ENCODE measurements at regions not wholly inside any gene's neighbourhood (a gene's known extent, or its start where the extent isn't known, plus 50 kb on each side); places are given as distances from the start of the nearest gene placed in this dataset.
"Not testable (repeated sequence)": the region's sequence is repeated elsewhere in the genome, so short reads cannot be mapped to it uniquely, and the experiment has no call there.

- Histone ChIP-seq H3K4me1 (ENCODE audit: control insufficient read depth, insufficient read depth, low read length) (peaks cover 9% of the 10 kb centered on the region), H3K4me3 (ENCODE audit: low read length) (no peak overlapping the region), H3K4me2 (ENCODE audit: low read length) (peak overlapping the region; percentile 6), H3K36me3 (ENCODE audit: insufficient read depth, low read length) (no peaks in the 10 kb centered on the region), H3K9me3 (replicated peaks; ENCODE audit: low read length) (no peaks in the 10 kb centered on the region), H3K9ac (ENCODE audit: low read depth, low read length) (no peak overlapping the region), H3K27me3 (ENCODE audit: control insufficient read depth, insufficient read depth, low read length) (no peaks in the 10 kb centered on the region)
Measured at GRCh38 chr1:121443001-121443540, 258.3 kb downstream of the SRGAP2C start.

GRCh38 chr1:121444096-121444495, 259.3 kb downstream of the SRGAP2C start:
- no peaks in the 10 kb centered on the region for H3K9me3 ChIP-seq (replicated peaks; ENCODE audit: low read length)
- H3K4me1 ChIP-seq (ENCODE audit: control insufficient read depth, insufficient read depth, low read length), result peaks cover 9% of the 10 kb centered on the region
- H3K4me3 ChIP-seq (ENCODE audit: low read length), result no peak overlapping the region
- no peaks in the 10 kb centered on the region for H3K27me3 ChIP-seq (ENCODE audit: control insufficient read depth, insufficient read depth, low read length)
- no peak overlapping the region for H3K4me2 ChIP-seq (ENCODE audit: low read length)
- no peak overlapping the region for H3K9ac ChIP-seq (ENCODE audit: low read depth, low read length)
- H3K36me3 ChIP-seq (ENCODE audit: insufficient read depth, low read length), result no peaks in the 10 kb centered on the region

DNA sequence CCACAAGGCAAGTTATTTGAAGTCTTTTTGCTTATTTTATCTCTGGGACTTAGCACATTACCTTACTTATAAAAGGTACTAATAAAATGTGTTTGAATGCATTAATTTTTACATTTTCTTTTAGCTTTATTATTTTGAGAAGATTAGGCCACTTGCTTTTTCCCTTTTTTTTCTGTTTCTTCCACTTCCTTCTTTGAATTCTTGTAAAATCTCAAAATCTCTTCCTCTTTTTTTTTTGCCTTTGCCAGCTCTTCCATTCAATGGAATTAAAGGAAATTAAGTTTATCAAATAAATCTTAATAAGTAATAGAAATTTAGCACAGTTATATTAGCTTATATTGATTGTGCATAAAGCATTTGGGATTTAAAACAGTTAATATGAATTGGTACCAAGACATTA, 260.9 kb downstream of the SRGAP2C start:
- Histone ChIP-seq H3K9ac (ENCODE audit: low read depth, low read length) (no peak overlapping the region), H3K27me3 (ENCODE audit: control insufficient read depth, insufficient read depth, low read length) (no peaks in the 10 kb centered on the region), H3K9me3 (replicated peaks; ENCODE audit: low read length) (no peaks in the 10 kb centered on the region), H3K4me3 (ENCODE audit: low read length) (no peak overlapping the region), H3K4me2 (ENCODE audit: low read length) (no peak overlapping the region), H3K4me1 (ENCODE audit: control insufficient read depth, insufficient read depth, low read length) (peaks cover 9% of the 10 kb centered on the region), H3K36me3 (ENCODE audit: insufficient read depth, low read length) (no peaks in the 10 kb centered on the region)

- not testable (repeated sequence) for H3K9me3 ChIP-seq (replicated peaks; ENCODE audit: low read length); H3K36me3 ChIP-seq (ENCODE audit: insufficient read depth, low read length); H3K9ac ChIP-seq (ENCODE audit: low read depth, low read length); H3K4me2 ChIP-seq (ENCODE audit: low read length); H3K27me3 ChIP-seq (ENCODE audit: control insufficient read depth, insufficient read depth, low read length); H3K4me3 ChIP-seq (ENCODE audit: low read length); H3K4me1 ChIP-seq (ENCODE audit: control insufficient read depth, insufficient read depth, low read length)
Measured at GRCh38 chr1:121447280-121447923, 262.6 kb downstream of the SRGAP2C start.

GRCh38 chr1:121448064-121448463, 263.3 kb downstream of the SRGAP2C start:
- H3K27me3 ChIP-seq (ENCODE audit: control insufficient read depth, insufficient read depth, low read length); H3K9ac ChIP-seq (ENCODE audit: low read depth, low read length); H3K4me2 ChIP-seq (ENCODE audit: low read length); H3K9me3 ChIP-seq (replicated peaks; ENCODE audit: low read length); H3K4me1 ChIP-seq (ENCODE audit: control insufficient read depth, insufficient read depth, low read length); H3K36me3 ChIP-seq (ENCODE audit: insufficient read depth, low read length); H3K4me3 ChIP-seq (ENCODE audit: low read length): not testable (repeated sequence)

- H3K27me3 ChIP-seq (ENCODE audit: control insufficient read depth, insufficient read depth, low read length), result no peaks in the 10 kb centered on the region
- H3K9ac ChIP-seq (ENCODE audit: low read depth, low read length), result no peak overlapping the region
- no peaks in the 10 kb centered on the region for H3K4me1 ChIP-seq (ENCODE audit: control insufficient read depth, insufficient read depth, low read length)
- H3K4me3 ChIP-seq (ENCODE audit: low read length), result no peak overlapping the region
- H3K9me3 ChIP-seq (replicated peaks; ENCODE audit: low read length), result no peaks in the 10 kb centered on the region
- no peak overlapping the region for H3K4me2 ChIP-seq (ENCODE audit: low read length)
- no peaks in the 10 kb centered on the region for H3K36me3 ChIP-seq (ENCODE audit: insufficient read depth, low read length)
Measured at GRCh38 chr1:121448851-121449250, 264.1 kb downstream of the SRGAP2C start.

- H3K36me3 ChIP-seq (ENCODE audit: insufficient read depth, low read length), result no peaks in the 10 kb centered on the region
- no peak overlapping the region for H3K4me2 ChIP-seq (ENCODE audit: low read length)
- peaks cover 4% of the 10 kb centered on the region for H3K27me3 ChIP-seq (ENCODE audit: control insufficient read depth, insufficient read depth, low read length)
- no peaks in the 10 kb centered on the region for H3K4me1 ChIP-seq (ENCODE audit: control insufficient read depth, insufficient read depth, low read length)
- H3K9ac ChIP-seq (ENCODE audit: low read depth, low read length), result no peak overlapping the region
- no peaks in the 10 kb centered on the region for H3K9me3 ChIP-seq (replicated peaks; ENCODE audit: low read length)
- H3K4me3 ChIP-seq (ENCODE audit: low read length), result no peak overlapping the region
Measured at GRCh38 chr1:121452484-121452883, 267.7 kb downstream of the SRGAP2C start.

DNA sequence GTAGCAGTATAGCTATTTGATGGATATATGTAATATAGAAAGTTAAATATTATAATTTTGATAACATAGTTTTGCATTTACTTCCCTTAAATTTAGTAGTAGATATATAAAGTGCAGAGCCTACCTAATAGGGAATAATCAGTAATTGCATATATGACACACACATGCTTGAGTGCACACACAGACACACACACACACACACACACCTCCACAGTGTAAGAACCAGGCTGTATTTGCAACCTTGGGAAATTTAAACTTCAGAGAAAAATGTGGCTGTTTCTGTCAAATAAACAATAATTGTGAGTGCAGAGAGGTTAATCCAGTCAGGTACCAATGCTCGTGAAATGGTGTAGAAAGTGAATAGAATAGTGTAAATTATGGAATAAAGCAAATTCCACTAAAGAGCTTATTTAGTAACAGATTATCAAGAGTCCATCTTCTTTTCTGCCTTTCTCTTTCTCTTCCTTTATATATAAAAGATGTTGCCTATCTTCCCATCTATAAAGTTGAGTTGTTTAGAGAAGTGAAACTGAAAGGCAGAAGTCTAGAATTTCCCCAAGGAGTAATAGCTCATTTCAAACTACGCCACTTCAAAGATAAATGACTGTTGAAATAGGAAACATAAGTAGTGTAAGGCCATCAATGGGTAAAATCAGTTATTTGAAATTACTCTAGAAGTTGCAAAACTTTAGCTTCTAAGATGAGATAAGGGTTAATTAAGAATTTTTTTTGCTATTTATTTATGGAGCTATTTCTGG, 273.7 kb downstream of the SRGAP2C start:
- H3K4me1 ChIP-seq (ENCODE audit: control insufficient read depth, insufficient read depth, low read length), result no peaks in the 10 kb centered on the region
- no peak overlapping the region for H3K4me2 ChIP-seq (ENCODE audit: low read length)
- peaks cover 4% of the 10 kb centered on the region for H3K27me3 ChIP-seq (ENCODE audit: control insufficient read depth, insufficient read depth, low read length)
- no peaks in the 10 kb centered on the region for H3K9me3 ChIP-seq (replicated peaks; ENCODE audit: low read length)
- H3K4me3 ChIP-seq (ENCODE audit: low read length), result no peak overlapping the region
- H3K9ac ChIP-seq (ENCODE audit: low read depth, low read length), result no peak overlapping the region
- H3K36me3 ChIP-seq (ENCODE audit: insufficient read depth, low read length), result no peaks in the 10 kb centered on the region

DNA sequence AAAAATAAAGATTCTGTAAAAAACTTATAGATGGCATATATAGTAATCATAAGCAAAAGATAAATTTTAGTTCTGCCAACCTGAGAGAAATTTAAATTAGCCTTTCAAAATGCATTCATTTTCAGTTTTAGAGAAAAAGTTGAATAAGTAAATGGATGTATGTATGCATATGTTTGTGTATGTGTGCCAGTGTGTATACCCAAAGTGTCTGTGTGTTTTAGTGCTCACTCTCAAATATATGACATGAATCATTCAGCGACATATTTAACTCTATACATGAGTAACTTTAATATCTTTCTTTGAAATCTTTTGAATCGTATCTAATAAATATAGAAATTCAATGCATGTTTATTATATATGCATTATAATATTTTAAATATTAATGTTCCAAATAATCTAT, 274.5 kb downstream of the SRGAP2C start:
- no peak overlapping the region for H3K4me3 ChIP-seq (ENCODE audit: low read length)
- no peaks in the 10 kb centered on the region for H3K4me1 ChIP-seq (ENCODE audit: control insufficient read depth, insufficient read depth, low read length)
- no peaks in the 10 kb centered on the region for H3K9me3 ChIP-seq (replicated peaks; ENCODE audit: low read length)
- H3K4me2 ChIP-seq (ENCODE audit: low read length), result no peak overlapping the region
- peaks cover 4% of the 10 kb centered on the region for H3K27me3 ChIP-seq (ENCODE audit: control insufficient read depth, insufficient read depth, low read length)
- H3K36me3 ChIP-seq (ENCODE audit: insufficient read depth, low read length), result no peaks in the 10 kb centered on the region
- H3K9ac ChIP-seq (ENCODE audit: low read depth, low read length), result no peak overlapping the region

GRCh38 chr1:121469395-121469794, 284.6 kb downstream of the SRGAP2C start:
- H3K36me3 ChIP-seq (ENCODE audit: insufficient read depth, low read length); H3K4me2 ChIP-seq (ENCODE audit: low read length); H3K9ac ChIP-seq (ENCODE audit: low read depth, low read length); H3K4me1 ChIP-seq (ENCODE audit: control insufficient read depth, insufficient read depth, low read length); H3K27me3 ChIP-seq (ENCODE audit: control insufficient read depth, insufficient read depth, low read length); H3K9me3 ChIP-seq (replicated peaks; ENCODE audit: low read length); H3K4me3 ChIP-seq (ENCODE audit: low read length): not testable (repeated sequence)

- not testable (repeated sequence) for H3K4me2 ChIP-seq (ENCODE audit: low read length); H3K36me3 ChIP-seq (ENCODE audit: insufficient read depth, low read length); H3K27me3 ChIP-seq (ENCODE audit: control insufficient read depth, insufficient read depth, low read length); H3K9me3 ChIP-seq (replicated peaks; ENCODE audit: low read length); H3K9ac ChIP-seq (ENCODE audit: low read depth, low read length); H3K4me3 ChIP-seq (ENCODE audit: low read length); H3K4me1 ChIP-seq (ENCODE audit: control insufficient read depth, insufficient read depth, low read length)
Measured at GRCh38 chr1:121470401-121470800, 285.6 kb downstream of the SRGAP2C start.

DNA sequence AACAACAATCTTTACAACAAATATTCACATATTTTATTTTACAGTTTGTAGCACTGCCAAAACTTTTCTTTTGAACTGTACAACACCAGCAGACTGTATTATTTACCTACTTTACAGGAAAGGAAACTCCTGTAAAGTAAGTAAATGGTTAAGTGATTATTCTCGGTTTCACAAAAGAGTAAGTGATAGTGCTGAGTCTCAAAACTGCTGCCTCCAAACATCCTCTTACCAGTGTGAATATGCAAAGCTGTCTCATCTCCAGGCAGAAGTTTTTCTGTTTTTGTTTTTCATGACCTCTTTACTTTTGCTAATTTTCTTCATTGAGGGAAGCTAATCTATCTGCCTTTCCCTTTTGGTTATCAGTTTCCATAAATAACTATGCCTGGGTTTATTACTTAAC, 286.7 kb downstream of the SRGAP2C start:
- Histone ChIP-seq H3K9ac (ENCODE audit: low read depth, low read length) (no peak overlapping the region), H3K4me1 (ENCODE audit: control insufficient read depth, insufficient read depth, low read length) (no peaks in the 10 kb centered on the region), H3K4me2 (ENCODE audit: low read length) (no peak overlapping the region), H3K27me3 (ENCODE audit: control insufficient read depth, insufficient read depth, low read length) (no peaks in the 10 kb centered on the region), H3K36me3 (ENCODE audit: insufficient read depth, low read length) (no peaks in the 10 kb centered on the region), H3K4me3 (ENCODE audit: low read length) (no peak overlapping the region), H3K9me3 (replicated peaks; ENCODE audit: low read length) (no peaks in the 10 kb centered on the region)

Data from skeletal muscle satellite cell (primary cell).